Stomach (tissue), 8 donors: ENCODE measurements at regions not wholly inside any gene's neighbourhood (a gene's known extent, or its start where the extent isn't known, plus 50 kb on each side); places are given as distances from the start of the nearest gene placed in this dataset.
"Not testable (repeated sequence)": the region's sequence is repeated elsewhere in the genome, so short reads cannot be mapped to it uniquely, and the experiment has no call there.

Experiments
- DNase-seq, 2 donors: peaks; one replicate each; pipeline versions ENCODE4 v3.0.0 to v3.0.0-alpha.2; 2013 to 2019
- H3K27ac ChIP-seq, 5 donors: fragments of 200-600 bp in 4 of 5; sonication (generic) in 4 of 5; one replicate each; pipeline ENCODE4 v1.5.1; 2013 to 2019; ENCODE audit warnings: mild to moderate bottlenecking in 1 of 5, moderate library complexity in 1 of 5
- H3K27me3 ChIP-seq, 3 donors: fragments of 200-600 bp; sonication (generic); one replicate each; pipeline ENCODE4 v1.5.1; 2017 to 2019; ENCODE audit warnings: mixed run types in 1 of 3
- H3K36me3 ChIP-seq, 4 donors: fragments of 200-600 bp; sonication (generic); 1 replicate in 3 of 4; 2 replicates in 1 of 4; pipeline ENCODE4 v1.5.1; 2016 to 2019
- H3K4me1 ChIP-seq, 4 donors: fragments of 200-600 bp; sonication (generic); one replicate each; pipeline ENCODE4 v1.5.1; 2016 to 2019
- H3K4me3 ChIP-seq, 4 donors: fragments of 200-600 bp; sonication (generic) in 3 of 4; one replicate each; pipeline ENCODE4 v1.5.1; 2016 to 2019; ENCODE audit warnings: mild to moderate bottlenecking in 1 of 4
- H3K9me3 ChIP-seq, 4 donors: fragments of 200-600 bp; sonication (generic); one replicate each; pipeline ENCODE4 v1.5.1; 2016 to 2019
- CTCF ChIP-seq, 7 experiments: fragments of 450-650 bp in 4 of 7; fragments of 200-600 bp in 3 of 7; sonication (generic) in 3 of 7; IDR thresholded peaks; one replicate each; pipeline ENCODE4 v1.5.1; 2016 to 2019; ENCODE audit warnings: antibody characterized with exemption in 7 of 7, control low read depth in 2 of 7, mild to moderate bottlenecking in 1 of 7
- EP300 ChIP-seq: sonication (generic); formaldehyde crosslinking; IDR thresholded peaks from one replicate; pipeline ENCODE4 v1.6.1; 2017; ENCODE audit warnings: antibody characterized with exemption
- POLR2A ChIP-seq, 4 donors: fragments of 450-650 bp; IDR thresholded peaks; one replicate each; pipeline ENCODE4 v1.6.1; 2016; ENCODE audit warnings: antibody characterized with exemption in 4 of 4, control low read depth in 2 of 4, mild to moderate bottlenecking in 1 of 4, moderate library complexity in 1 of 4
- POLR2AphosphoS5 ChIP-seq, 3 donors: sonication (generic); formaldehyde crosslinking; IDR thresholded peaks; one replicate each; pipeline ENCODE4 v1.6.1; 2016; ENCODE audit warnings: antibody characterized with exemption in 3 of 3
- WGBS, 5 donors: extraction: QIAGEN DNeasy Blood & Tissue Kit in 3 of 5; methylation state at CpG; one replicate each; pipeline versions ENCODE4 v1.1.5 to v1.1.7; 2013 to 2018; 5-methylcytosine and 5-hydroxymethylcytosine counted together
- intact Hi-C: fragments of 100-400 bp; cut with DNase I; formaldehyde crosslinking; loops from one replicate; pipeline ENCODE4 v1.15.1; 2023; ENCODE audit warnings: low total_unique reads
- donor health status: healthy with polysubstance abuse.
- donor health status: Bipolar disorder and iron deficiency.
- donor health status: healthy.

- DNase-seq, result no peak
- Histone ChIP-seq H3K36me3 (no peaks in the 10 kb centered on the region), H3K27ac (no peak overlapping the region), H3K9me3 (no peaks in the 10 kb centered on the region), H3K4me3 (no peak overlapping the region), H3K27me3 (no peaks in the 10 kb centered on the region), H3K4me1 (no peaks in the 10 kb centered on the region)
- intact Hi-C loops, result no loop called here
- TF ChIP-seq POLR2AphosphoS5 (IDR thresholded peaks at IDR 0.05) (no peak), POLR2A (IDR thresholded peaks at IDR 0.05) (no peak), CTCF (IDR thresholded peaks at IDR 0.05) (no peak), EP300 (no peak)
- WGBS, 5 donors, result 36 to 82% (median 66%) methylated on average over 1 of the region's 1 CpG
Measured at GRCh38 chrX:113510586-113510985, 670.0 kb upstream of the AMOT start.

DNA sequence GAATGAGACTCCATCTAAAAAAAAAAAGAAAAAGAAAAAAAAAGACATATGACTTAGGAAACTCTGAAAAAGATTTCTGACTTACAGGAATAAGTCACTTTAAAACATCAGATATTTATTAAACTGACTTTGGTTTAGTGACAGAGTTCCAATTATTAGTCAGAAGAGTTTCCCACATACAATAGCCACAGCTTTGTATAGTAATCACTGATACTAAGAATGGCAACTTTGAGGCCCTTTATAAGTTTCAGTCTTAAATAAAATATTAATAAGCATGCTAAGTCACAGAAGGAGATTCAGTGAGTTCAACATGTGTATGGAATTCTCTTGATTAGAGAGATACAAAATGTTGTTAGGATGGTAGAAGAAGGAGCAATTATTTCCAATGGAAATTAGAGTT, 652.3 kb upstream of the AMOT start:
- DNase-seq, result no peak
- Histone ChIP-seq H3K27ac (no peak overlapping the region), H3K4me3 (no peak overlapping the region), H3K27me3 (peaks cover 0 to 7% (median 0%) of the 10 kb centered on the region in 3 donors), H3K36me3 (no peaks in the 10 kb centered on the region), H3K9me3 (no peaks in the 10 kb centered on the region), H3K4me1 (no peaks in the 10 kb centered on the region)
- intact Hi-C loops, result no loop called here
- no peak for TF ChIP-seq EP300
- TF ChIP-seq CTCF (IDR thresholded peaks at IDR 0.05), result no peak
- no peak for TF ChIP-seq POLR2AphosphoS5 (IDR thresholded peaks at IDR 0.05)
- TF ChIP-seq POLR2A (IDR thresholded peaks at IDR 0.05), result no peak

DNA sequence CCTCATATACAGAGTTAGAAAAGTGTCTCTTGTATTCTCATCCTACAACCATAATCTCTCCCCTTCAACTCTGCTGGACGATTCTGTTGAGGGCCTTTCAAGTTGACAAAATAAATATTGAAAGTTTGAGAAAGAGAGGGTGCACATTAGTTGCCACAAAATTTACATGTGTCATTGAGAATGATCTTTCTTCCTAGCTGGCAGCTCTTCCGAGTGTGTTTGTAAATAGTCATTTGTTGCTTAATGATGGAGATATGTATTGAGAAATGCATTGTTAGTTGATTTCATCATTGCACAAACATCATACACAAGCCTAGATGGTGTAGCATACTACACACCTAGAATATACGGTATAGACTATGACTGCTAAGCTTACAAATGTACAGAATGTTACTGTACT, 632.8 kb upstream of the AMOT start:
- intact Hi-C loops, result no loop called here
- WGBS, 5 donors, result 54 to 70% (median 65%) methylated on average over 3 of the region's 3 CpGs
- TF ChIP-seq POLR2A (IDR thresholded peaks at IDR 0.05) (no peak), EP300 (no peak), POLR2AphosphoS5 (IDR thresholded peaks at IDR 0.05) (no peak), CTCF (IDR thresholded peaks at IDR 0.05) (no peak)

DNA sequence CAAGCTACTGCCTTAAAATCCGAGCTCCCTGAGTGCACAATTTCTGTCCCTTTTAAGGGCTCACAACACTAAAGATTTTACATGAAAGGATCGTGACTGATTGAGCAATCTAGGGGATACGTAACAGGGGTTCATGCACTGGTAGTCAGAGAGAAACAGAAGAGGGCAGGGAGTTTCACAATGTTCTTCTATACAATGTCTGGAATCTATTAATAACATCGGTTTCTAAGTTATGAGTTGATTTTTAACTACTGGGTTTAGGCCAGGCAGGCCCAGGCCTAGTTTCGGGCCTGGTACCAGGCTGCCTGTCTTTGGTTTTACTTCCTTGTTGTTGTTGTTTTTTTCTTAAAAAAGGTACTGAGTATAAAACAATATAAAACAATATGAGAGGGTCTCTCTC, 632.4 kb upstream of the AMOT start:
- H3K9me3 ChIP-seq, H3K4me1 ChIP-seq, H3K4me3 ChIP-seq, intact Hi-C loops, H3K27ac ChIP-seq, H3K27me3 ChIP-seq, DNase-seq, H3K36me3 ChIP-seq: not testable (repeated sequence)
- 70 to 80% (median 72%) methylated on average over 5 of the region's 5 CpGs for WGBS, 5 donors

More for the DNA sequence above, 632.8 kb upstream of the AMOT start:
- no peaks in the 10 kb centered on the region for H3K4me1 ChIP-seq
- no peak overlapping the region for H3K27ac ChIP-seq
- H3K9me3 ChIP-seq, result no peaks in the 10 kb centered on the region
- DNase-seq, result no peak
- no peaks in the 10 kb centered on the region for H3K36me3 ChIP-seq
- peaks cover 0 to 3% (median 0%) of the 10 kb centered on the region in 3 donors for H3K27me3 ChIP-seq
- no peak overlapping the region for H3K4me3 ChIP-seq

DNA sequence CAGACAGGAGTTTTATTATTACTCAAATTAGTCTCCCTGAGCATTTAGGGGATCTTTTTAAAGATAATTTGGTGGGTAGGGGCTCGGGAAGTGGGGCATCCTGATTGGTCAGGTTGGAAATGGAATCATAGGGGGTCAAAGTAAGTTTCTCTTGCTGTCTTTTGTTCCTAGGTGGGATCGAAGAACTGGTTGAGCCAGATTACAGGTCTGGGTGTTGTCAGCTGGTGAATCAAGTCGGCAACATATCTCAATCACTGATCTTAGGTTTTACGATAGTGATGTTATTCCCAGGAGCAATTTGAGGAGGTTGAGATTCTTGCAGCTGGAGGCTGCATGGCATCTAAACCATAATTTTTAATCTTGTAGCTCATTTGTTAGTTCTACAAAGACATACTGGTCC, 629.5 kb upstream of the AMOT start:
- Histone ChIP-seq H3K4me3 (no peak overlapping the region), H3K27ac (no peak overlapping the region), H3K9me3 (no peaks in the 10 kb centered on the region), H3K27me3 (peaks cover 0 to 3% (median 0%) of the 10 kb centered on the region in 3 donors), H3K4me1 (no peaks in the 10 kb centered on the region), H3K36me3 (no peaks in the 10 kb centered on the region)
- TF ChIP-seq POLR2A (IDR thresholded peaks at IDR 0.05) (no peak), EP300 (no peak), POLR2AphosphoS5 (IDR thresholded peaks at IDR 0.05) (no peak), CTCF (IDR thresholded peaks at IDR 0.05) (no peak)
- no peak for DNase-seq
- intact Hi-C loops, result no loop called here
- WGBS, 5 donors, result 26 to 53% (median 38%) methylated on average over 4 of the region's 4 CpGs
